Activated CD4-positive, alpha-beta T cell treated with anti-CD3 and anti-CD28 coated beads, Interleukin-10, Interleukin-2, amounts not matched to agents 100 ng/mL and 50 ng/mL, durations not matched to agents 16 hours and 8 hours (primary cell): ENCODE measurements at regions not wholly inside any gene's neighbourhood (a gene's known extent, or its start where the extent isn't known, plus 50 kb on each side); places are given as distances from the start of the nearest gene placed in this dataset.

Experiments
- DNase-seq: peaks from one replicate; pipeline ENCODE4 v3.0.0-alpha.2; 2020

DNA sequence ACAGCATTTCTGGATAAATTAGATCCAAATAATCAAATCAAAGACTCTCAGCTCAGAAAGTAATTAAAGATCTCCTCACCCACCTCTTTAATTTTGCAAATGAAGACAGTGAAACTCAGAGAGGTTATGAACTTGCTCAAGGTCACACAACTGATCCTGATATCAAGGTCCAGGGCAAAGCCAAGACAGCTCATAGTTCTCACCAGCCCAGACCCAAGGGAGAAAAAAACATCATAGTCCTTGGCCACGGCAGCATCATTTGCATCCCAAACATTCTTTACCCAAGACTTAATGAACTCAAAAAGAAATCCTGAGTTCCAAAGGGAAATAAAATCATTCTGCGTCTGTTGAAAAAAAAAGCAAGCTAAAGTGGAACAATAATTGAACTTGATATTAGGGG, 112.1 kb downstream of the DAD1 start:
- DNase-seq = no peak

DNA sequence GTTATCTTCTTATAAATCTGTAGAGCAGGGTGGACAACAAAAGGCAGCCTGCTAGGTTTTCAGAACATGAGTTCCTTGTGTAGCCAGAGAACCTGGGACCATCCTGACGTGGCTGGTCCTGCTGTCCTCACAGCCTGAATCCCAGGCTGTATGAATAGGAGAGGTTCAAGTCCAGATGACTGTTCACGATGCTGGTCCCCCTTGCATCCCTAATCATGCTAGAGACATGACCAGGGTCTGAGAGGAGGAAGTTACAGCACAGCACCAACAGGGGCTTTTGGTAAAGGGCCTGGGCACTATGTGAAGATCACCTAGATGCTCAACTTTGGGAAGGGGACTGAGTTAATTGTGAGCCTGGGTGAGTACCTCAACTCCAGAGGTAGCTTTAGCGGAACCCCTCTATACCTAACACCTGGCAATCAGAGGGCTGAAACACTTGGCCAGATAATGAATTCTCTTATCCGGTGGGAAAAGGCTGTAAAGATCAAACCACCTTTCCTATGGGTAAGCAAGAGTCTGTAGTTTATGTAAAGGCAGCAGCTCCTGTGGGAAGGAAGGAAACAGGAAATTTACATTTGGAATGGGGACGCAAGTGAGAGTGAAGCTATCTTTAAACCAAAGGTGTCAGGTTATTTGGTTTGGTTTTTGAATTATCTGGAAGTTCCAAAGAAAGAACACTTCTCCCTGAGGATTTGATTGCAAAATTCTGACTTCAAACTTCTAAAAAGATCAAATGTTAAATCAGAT, 112.8 kb downstream of the DAD1 start:
- DNase-seq = no peak

DNA sequence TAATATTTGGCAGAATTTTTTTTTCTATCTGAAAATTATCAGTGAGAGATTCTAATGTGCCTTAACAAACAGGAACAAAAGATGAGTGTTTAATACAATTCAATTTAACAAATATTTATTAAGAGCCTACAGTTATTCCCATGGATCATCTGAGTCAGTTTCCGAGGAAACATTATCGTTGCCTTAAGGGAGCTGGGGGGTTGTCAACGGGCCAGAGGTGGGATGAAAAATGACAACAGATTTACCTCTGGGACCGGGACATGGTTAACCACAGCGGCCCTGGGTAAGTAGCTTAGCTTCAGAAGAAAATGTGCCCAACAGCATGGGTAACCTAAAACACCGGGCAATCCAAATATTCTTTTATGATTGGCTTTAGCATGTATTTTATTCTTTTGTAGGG, 113.6 kb downstream of the DAD1 start:
- DNase-seq = no peak

DNA sequence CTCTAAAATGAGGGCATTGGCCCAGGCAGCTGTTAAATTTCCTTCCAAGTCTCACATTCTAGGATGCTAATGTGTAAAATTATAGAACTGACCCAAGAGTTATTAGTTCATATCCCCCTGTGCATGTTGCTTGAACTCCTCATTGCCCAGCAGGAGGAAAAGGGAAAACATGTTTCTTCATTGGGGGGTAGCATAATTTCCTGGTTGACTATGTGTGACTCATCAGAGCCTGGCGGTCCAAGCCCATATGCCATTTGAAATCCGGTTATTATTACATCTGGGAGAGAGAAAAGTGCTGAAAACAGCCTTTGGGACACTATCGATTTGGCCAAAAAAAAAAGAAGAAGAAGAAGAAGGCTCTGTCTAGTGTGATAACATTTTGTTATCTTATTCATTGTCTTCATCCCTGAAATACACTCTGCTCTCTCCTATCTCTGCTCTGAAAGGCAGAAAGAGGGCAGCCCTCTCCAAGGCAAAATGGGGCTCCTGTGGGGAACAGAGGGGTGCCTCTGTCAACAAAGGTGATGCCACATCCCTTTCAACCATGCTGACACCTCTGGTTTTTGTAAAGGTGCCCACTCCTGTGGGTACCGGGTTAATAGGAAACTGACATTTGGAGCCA, 114.2 kb downstream of the DAD1 start:
- no peak for DNase-seq

DNA sequence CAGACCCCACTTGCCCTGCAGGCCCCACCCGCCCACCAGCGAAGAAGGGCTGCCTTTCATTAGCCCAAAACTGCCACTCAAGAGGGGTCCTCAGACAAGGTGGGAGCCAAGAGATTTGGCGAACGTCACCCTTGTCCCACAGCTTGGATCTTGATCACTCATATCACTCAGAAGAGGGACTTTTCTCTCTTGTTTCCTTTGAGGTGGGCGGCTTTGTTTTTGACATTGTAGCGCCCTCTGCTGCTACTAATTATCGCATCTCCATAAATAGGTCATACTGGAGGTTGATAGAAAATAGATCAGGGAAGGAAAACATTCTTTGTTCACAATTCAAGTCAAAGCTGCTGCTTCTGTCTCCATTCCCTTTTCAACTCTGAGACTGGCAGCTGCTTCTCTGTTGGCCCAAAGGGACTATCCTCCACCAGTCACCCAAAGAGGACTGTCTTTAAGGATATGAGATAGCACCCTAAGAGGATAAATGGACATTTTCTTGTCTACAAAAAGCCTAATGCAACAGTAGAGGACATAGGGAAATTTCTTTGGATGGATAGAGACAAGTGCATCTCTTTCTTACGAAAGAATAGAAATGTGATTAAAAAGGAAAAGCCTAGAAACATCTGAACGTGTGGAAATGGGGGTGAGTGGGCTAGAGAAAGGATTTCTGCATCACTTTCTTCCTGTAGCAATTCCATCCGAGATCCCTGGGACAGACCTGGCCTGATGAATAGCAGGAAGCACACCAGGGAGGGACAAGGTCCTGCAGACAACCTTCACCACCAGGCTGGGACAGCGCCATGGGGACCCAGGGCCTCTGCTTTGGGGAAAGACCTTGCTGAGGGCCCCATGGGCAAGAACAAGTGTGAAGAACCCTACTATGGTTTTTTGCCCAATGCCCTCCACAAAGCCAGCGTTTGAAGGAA, 115.8 kb downstream of the DAD1 start:
- no peak for DNase-seq

DNA sequence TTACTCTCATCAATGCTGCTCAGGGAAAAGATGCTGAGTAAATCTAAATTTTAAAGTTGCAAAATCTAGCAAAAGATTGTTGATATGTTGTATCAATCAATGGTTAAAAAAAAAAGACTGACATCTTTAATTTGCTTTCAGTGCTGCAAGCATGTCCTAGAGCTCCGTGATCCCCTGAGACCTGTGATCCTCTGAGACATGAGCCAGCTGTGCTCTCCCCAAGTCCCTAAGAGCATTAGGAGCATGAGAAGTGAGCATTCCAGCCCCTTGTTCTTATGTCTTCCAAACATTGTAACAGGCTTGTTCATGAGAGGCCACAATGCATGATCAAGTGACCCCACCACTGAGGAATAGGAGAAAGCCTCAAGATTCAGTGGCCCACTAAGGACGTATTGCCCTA, 116.6 kb downstream of the DAD1 start:
- DNase-seq = no peak

DNA sequence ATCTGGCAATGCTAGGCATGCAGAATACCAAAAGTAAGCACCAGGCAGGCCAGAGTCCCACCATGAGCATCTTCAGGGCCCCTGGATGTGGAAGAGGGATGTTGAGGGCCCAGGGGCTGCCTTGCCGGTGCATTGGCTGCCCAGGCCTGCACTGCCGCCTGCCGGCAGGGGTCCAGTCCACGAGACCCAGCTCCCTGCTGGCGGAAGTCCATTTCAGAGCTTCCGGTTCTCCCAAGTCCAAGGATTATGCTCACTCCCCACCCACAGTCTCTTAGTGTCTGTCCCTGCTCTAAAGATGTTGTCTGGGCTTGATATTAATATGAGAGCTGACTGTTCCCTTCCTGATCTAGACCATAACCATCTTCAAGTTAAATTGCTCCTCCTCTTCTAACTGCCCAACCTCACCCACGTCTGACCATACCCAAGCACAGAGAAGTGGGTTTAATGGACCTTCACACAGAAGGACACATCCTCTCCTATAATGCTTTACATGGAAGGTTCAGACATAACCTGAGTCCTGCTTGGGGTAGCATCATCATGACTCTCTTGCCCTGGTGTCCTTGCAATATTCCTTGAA, 117.4 kb downstream of the DAD1 start:
- DNase-seq = no peak

DNA sequence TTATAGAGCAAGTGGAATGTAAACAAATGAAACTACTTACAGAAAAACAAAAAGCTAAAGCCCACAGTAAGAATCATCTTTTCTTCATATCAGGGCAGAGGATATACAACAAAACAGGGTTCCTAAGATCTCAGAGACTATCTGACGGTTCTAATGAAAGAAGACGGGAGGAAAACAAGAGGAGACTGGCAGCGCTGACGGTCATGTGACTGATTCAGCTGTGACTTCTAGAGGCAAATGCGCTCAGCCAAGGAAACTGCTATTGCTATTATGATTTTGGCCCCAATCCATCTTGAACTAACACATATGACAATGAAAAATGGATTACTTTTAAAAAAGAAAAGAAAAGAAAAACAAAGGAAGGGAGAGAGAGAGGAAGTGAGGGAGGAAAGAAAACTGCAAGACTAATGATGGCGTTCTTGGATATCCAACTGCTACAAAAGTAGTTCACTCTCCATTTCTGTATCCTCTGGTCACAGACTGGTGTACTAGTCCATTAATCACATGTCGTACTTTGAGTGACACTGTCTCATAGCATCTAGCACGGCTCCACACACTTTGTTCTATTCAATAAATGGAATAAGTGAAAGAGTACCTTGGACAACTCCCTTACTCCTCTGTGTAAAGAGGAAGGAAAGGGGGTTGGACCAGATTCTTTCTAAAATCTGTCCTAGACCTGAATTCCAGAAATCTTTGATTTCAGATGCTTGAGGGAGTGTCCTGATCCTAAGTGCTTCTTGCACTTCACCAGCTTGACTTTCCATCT, 119.3 kb downstream of the DAD1 start:
- DNase-seq = no peak

DNA sequence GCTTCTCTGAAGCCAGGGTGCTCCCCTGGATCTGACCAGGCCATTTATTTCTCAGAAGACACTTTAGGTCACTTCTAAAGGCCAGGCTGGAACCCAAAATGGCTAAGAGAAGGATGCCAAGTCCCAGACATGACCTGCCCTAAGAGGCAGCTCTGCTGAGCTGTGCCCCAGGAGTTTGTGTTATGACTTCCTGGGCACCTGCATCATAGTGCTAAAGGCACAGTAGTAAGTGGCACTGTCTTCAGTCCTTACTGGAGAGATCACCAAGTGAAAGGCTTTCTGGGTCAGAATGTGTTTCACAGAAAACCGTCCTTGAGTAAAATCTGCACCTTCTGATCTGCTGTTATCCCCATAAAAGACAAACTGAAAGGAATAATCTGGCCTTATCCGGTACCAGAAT, 120.2 kb downstream of the DAD1 start:
- DNase-seq = no peak

DNA sequence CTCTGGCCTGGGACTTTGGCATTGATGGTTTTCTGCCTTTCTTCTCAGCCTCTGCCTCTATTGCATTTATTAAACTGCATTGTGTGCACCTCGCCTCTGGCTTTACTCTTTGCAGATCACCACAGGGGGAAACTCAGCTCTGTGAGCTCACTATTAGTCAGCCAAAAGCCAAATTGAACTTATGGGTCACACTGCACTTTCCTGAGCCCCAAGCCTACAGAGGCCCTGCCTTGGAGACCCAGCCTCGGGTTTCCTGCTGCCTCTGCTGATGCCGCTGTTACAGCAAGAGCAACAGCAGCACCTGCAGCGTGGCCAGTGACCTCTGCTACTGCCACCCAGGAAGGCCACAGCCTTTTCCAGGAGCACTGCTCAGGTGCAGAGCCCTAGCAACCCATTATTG, 122.5 kb downstream of the DAD1 start:
- no peak for DNase-seq

DNA sequence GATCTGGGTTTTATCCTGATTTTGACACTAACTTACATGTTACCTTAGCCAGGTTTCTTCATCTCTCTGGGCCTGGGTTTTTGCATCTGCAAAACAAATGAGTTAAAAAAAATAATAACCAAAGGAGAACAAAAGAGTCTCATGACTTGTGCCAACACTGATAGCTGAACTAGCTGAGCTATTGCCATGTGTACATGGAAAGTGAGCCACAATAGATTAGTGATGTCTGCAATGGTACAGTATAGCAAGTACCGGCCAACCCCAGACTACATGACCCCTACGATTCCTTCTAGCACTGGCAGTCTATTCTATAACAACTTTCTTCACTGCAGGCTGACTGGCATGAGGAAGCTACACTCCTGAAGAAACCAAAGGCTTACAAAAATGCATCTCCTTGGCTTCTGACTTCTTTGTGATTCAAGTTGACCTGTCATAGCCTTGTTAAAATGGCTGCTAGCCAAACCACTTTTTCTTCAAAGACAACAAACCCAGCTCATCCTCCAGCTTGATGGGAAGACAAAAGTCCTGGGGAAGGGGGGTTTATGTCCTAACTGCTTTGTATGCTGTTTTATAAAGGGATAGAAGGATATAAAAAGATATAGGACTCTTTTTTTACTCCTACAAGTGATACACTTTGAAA, 123.7 kb downstream of the DAD1 start:
- DNase-seq = no peak

DNA sequence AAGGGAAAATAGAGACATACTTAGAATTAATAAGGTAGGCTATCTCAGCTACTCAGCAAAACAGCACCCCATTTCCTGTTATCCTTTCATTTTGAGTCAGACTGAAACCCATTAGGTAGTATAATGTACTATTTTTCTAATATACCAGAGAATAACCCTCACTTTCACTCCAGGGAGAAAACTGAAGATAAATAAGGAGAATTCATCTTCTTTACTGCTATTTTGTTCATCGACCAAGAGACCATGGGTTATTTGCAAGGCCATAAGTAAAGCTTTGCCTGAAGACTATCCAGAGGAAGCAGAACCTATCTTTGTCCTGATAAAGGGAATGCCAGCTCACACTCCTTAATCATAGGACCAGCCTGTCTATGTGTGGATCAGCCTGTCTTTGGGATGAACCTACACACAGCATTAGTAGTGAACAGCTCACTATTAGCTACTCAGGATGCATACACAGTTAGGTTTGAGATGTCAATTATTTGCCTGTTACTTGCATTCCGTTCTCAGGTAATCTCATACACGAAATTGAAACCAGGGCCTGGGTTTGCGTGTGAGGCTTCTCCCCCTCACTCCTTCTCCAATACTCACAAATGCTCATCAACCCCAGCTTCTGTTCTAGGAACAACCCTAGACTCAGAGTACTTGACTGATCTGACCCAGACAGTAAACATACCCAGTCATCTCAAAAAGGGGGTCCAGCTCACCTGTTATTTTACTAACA, 124.4 kb downstream of the DAD1 start:
- DNase-seq = no peak

DNA sequence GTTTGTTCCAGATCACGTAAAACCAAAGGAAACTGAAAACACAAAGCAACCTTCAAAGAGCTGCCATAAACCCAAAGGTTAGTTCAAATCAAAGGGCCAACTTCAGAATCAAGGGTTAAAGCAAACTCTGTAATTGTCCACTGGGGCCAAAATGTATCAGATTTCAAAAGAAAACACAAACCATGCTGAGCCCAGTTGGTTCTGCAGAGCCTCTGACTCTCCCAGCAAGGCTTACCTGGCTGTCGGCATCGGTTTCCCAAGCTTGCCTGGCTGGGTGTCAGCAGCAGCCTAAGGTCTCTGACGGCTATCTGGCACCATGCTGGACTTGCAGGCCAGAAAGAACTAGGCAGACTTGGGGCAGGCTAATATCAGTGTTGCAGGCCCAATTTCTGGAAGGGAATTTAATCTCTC, 125.3 kb downstream of the DAD1 start:
- no peak for DNase-seq

DNA sequence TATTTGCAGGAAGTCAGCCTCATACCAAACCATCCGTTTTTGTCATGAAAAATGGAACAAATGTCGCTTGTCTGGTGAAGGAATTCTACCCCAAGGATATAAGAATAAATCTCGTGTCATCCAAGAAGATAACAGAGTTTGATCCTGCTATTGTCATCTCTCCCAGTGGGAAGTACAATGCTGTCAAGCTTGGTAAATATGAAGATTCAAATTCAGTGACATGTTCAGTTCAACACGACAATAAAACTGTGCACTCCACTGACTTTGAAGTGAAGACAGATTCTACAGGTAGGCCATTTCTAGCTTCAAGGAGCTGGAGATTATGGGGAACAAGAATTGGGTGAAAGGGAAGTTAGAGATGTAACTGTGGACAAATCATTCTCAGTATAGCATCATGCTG, 126.1 kb downstream of the DAD1 start:
- no peak for DNase-seq

DNA sequence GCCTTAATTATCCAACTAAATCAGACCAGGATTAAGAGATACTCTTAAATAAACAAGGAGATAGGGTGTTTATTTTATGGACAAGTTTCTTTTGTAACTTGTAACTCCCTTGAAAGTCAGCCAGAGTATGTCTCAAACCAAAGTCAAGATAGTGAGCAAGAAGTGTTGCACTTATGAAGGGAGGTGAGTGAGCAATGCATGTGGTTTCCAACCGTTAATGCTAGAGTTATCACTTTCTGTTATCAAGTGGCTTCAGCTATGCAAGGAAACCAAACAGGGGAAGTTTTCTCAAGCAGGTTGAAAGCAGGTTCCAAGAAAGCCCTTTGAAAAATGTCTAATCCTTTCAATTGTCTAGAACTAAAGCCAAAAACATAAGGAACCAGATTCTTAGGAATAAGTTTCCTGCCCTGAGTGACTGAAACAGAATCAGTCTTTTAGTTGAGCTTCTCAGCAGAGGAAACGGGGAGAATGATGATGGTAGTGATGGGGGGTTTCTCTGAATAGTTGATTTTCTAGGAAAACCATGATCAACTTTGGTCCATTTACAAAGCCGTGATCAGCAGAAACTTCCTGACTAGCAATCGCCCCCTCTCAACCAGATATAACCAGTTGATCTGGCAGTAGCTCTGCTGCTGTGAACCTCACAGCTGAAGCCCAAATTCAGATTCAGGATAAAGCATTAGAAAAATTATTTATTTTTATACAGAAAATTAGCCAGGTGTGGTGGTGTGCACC, 128.4 kb downstream of the DAD1 start:
- DNase-seq = no peak

DNA sequence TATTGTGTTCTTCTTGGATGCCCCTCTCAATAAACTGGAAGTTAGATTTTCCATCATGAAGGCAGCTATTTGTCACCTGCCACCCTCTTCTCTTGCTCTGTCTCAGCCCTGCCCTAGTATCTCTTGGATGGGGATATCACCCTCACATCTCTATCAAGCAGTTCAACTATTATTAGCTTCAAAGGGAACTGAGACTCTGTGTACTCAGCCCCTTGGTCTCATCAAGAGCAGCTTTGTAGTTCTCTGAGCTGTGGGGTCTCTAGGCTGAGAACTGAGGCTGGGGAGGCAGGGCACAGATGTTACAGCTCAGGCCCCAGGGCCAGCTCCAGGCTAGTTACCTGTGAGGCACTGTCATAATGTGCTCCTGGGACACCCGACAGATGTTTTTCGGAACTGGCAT, 130.3 kb downstream of the DAD1 start:
- DNase-seq = no peak

DNA sequence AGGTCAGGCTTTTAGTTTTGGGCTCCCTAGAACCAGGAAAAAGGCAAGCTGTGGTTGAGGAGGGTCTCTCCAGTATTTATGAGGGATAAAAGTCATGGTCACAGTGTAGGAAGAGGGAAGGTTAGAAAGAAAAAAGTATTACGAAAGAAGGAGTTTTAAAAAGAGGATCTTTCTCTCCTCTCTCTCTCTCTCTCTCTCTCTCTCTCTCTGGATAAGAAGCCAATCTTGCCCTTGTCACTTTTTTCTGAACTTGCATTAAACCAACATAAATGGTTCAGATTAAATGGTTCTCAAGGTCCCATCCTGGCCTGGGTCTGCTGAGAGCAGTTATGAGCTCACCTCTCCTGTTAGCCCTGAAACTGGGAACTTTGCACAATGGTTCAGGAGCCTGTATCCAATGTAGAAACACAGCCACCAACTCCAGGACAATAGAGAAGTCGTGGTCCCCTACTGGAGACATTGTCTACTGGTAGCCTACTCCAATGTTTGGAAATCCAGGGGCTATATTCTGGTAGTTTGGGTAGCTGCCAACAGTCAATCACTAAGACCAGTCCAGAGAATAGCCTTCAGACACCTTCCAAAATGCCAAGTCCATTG, 131.9 kb downstream of the DAD1 start:
- DNase-seq = no peak

DNA sequence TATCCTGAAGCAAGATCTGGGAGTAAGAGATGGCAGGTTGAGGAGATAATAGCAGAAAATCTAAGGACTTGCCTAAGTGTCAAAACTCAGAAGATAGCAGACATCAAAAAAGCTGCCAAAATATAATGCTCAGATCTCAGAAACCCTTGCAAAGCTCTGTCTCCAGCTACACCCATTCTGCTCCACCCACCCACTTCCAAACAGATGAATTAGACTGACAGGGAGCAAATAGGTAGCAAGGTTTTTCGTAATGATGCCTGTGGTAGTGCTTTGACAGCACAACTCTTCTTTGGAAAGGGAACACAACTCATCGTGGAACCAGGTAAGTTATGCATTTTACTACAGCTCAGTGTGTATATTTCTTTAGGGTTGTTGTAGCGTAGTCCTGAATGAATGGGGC, 132.6 kb downstream of the DAD1 start:
- no peak for DNase-seq

DNA sequence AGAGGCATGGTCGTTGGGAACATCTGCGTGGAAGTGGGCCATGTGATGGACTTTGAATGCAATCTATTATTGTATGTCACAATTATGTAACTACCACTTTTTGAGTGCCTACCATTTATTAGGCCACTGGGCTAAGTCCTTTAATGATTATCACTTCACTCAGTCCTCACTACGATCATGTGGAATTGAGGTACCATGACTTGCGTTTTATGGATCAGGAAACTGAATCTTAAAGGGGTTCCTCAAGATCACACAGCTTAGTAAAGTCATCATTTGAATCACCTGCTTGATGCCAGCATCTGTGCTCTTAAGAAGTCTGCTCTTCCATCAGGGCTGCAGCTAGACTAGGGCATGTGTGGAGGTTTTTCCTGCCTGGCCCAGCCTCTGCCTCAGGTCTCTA, 136.7 kb downstream of the DAD1 start:
- DNase-seq = no peak

DNA sequence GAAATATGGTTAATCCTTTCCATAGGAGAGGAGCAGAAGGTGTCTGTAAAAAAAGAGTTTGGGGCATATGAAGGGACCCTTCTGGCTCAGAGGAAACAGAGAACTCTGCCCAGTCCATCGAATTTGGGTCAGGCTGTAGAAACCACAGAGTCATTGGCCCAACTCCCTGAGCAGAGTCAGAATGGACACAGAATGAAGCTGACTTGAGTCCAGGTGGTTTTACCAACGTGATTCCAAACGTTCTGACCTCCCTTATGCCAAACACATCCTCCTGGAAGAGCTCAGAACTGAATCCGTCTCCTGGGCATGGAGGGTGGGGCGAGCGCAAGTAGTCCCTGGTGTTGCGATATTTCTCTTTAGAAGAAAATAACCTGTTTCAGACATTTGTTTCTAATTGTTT, 138.8 kb downstream of the DAD1 start:
- DNase-seq = no peak

DNA sequence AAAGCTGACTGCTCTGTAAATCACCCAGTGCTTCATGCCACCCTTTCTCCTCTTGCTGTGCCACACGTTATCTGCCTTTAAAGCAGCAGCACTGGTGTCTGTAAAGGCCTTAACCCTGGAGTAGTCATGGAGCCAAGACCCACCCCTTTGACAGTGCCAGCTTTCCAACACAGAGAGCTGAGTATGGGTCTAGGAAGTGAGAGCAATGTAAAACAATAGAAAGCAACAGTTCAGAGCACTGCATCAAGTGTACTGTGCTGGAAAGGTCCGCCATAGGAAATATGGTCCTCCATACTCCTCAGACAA, 139.5 kb downstream of the DAD1 start:
- DNase-seq = no peak
